ENCODE measurements at regions not wholly inside any gene's neighbourhood (a gene's known extent, or its start where the extent isn't known, plus 50 kb on each side); places are given as distances from the start of the nearest gene placed in this dataset.

- no peak for TF ChIP-seq CTCF (IDR thresholded peaks at IDR 0.05)
- TF ChIP-seq POLR2A (IDR thresholded peaks at IDR 0.05), result no peak
- no peak for TF ChIP-seq POLR2AphosphoS5 (IDR thresholded peaks at IDR 0.05)
These were observed 882.4 kb upstream of the EEF2KMT start for GRCh38 chr16:5979905-5980550.

All from transverse colon (tissue), 4 donors.